Hematopoietic multipotent progenitor cell treated with erythropoietin and hydrocortisone succinate and interleukin-3 and kit ligand, for 15 days (in vitro differentiated cells): ENCODE measurements at regions not wholly inside any gene's neighbourhood (a gene's known extent, or its start where the extent isn't known, plus 50 kb on each side); places are given as distances from the start of the nearest gene placed in this dataset.
"Not testable (repeated sequence)": the region's sequence is repeated elsewhere in the genome, so short reads cannot be mapped to it uniquely, and the experiment has no call there.

ENCODE experiments used
- DNase-seq: peaks from one replicate; pipeline ENCODE4 v3.0.0-alpha.2; 2015; ENCODE audit warnings: low spot score

GRCh38 chr10:5576780-5577624 is 52.2 kb downstream of the CALML3 start:
- no peak for DNase-seq

GRCh38 chr10:5580038-5580428 is 55.3 kb downstream of the CALML3 start:
- not testable (repeated sequence) for DNase-seq

- no peak for DNase-seq
Measured at GRCh38 chr10:5581670-5582566, 57.2 kb downstream of the CALML3 start.

GRCh38 chr10:5582736-5583135 is 58.0 kb downstream of the CALML3 start:
- DNase-seq, result peak; percentile 17

GRCh38 chr10:5583525-5584175 is 58.9 kb downstream of the CALML3 start:
- no peak for DNase-seq

- no peak for DNase-seq
Measured at GRCh38 chr10:5584895-5585516, 60.2 kb downstream of the CALML3 start.

GRCh38 chr10:5585517-5586206 is 60.9 kb downstream of the CALML3 start:
- DNase-seq, result no peak

- DNase-seq, result no peak
Measured at GRCh38 chr10:5587151-5588079, 62.7 kb downstream of the CALML3 start.

- DNase-seq, result no peak
Measured at GRCh38 chr10:5588080-5588453, 63.3 kb downstream of the CALML3 start.

- no peak for DNase-seq
Measured at GRCh38 chr10:5588603-5589002, 63.8 kb downstream of the CALML3 start.
